ENCODE measurements at regions not wholly inside any gene's neighbourhood (a gene's known extent, or its start where the extent isn't known, plus 50 kb on each side); places are given as distances from the start of the nearest gene placed in this dataset.

- TF ChIP-seq EP300 (IDR thresholded peaks at IDR 0.05): no peak
- no peak for TF ChIP-seq CTCF (IDR thresholded peaks at IDR 0.05)
- no peak for TF ChIP-seq POLR2A (IDR thresholded peaks at IDR 0.05)
- no peak for TF ChIP-seq POLR2AphosphoS5 (IDR thresholded peaks at IDR 0.05)
Observed at GRCh38 chr10:33441561-33441960, 107.1 kb upstream of the NRP1 start.

All from sigmoid colon (tissue), 4 donors.